NCI-H2227 (cell line): ENCODE measurements at regions not wholly inside any gene's neighbourhood (a gene's known extent, or its start where the extent isn't known, plus 50 kb on each side); places are given as distances from the start of the nearest gene placed in this dataset.
A peak's percentile ranks its signal among the peaks of the same experiment; 100 is the strongest.

Experiments
- DNase-seq: peaks from one replicate; lab custom pipeline; 2025; ENCODE audit not compliant: unreplicated experiment; lab: John Stamatoyannopoulos, UW

DNA sequence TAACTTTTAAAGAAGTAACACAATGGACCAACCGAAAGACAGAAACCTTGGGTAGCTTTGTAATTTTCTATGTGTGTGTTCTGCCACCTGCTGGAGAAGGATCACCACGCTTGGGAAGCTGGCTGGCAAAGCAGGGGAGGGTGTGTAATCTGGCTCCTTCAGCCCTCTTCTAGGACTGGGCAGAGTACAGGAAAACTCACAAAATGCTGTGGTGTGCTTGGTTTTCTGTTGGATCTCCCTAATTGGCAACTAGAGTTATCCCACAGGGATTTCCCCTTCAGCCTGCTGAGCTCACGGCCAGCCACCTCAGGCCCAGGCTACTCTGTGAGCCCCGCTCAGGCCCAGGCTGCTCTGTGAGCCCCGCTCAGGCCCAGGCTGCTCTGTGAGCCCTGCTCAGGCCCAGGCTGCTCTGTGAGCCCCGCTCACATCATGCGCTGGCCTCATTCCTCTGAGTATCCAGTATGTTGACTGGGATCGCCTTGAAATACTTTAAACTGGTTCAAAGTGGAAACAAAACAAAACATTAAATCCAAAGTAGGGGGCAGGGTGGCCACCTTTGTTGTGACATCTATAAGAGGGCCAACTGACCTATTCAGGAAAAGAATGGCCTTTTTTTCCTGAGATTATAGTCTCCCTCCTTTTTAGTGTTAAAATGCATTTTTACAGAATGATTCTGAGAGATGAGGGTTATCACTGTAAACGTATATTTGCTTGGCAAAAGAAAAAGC lies 52.0 kb upstream of the RNU6-8 start:
- peak; percentile 74 for DNase-seq

DNA sequence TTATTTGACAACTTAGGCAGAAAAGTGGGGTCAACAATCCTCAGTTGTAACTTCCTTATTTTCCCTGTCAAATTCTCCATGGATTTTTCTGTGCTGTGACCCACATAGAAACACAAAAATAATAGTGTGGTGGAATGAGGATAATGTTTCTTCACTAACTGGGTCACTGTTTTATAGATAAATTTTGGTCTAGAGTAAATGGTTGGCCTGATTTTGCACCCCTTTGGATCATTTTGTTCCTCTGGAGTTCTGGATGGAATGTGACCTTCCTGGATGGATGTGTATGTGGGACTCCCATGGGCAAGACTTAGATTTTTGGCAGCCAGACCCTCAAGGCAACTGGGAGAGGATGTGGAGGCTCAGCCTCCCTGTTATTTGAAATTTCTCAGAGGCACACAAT lies 52.7 kb upstream of the RNU6-8 start:
- no peak for DNase-seq

DNA sequence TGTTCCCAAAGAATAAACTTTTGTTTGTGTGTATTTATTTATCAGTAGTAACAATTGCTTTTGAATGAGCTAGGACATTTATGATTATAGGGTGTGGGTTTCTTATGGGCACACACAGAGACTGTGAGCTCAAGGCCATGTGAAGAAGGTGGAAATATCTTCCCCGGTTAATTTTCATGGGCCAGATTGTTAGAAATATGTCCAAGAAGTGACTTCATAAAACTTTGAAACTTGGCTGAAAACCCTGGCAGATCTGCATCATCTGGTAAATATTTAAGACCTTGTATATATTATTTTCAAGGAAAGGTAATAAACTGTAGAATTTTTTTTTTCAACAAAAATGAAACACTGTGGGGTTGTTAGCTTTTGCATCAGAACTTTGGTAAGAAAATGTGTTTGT lies 53.5 kb upstream of the RNU6-8 start:
- no peak for DNase-seq

DNA sequence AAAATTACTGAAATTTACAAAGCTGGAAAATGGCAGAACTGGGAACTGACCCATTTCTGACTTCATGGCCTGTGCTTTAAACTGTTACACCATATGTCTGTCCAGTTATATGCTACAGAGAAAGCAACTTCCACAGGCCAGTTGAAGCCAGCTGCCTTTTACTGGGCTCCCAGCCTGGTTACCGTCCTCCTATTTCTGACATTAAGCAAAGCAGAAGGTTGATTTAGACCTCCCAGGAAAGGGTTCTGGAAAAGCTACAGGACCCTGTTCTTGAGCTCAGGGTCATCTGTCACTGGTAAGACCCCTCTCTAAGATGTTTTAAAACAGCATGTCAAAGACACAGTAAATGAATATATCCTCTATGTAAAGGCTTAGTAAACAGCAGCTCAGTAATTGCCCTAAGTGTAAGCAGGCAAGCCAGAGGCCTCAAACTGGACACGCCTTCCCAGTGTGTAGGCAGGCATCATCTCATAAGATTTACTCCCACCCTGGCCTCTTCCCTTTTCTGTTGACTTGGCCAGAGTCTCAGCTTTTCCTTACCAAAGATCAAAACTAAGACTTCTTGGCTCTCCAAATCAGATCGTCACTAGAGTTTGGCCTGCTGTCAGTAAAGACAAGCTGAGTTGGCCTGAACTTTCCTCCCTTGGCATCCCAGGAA lies 55.4 kb upstream of the RNU6-8 start:
- peak; percentile 57 for DNase-seq

DNA sequence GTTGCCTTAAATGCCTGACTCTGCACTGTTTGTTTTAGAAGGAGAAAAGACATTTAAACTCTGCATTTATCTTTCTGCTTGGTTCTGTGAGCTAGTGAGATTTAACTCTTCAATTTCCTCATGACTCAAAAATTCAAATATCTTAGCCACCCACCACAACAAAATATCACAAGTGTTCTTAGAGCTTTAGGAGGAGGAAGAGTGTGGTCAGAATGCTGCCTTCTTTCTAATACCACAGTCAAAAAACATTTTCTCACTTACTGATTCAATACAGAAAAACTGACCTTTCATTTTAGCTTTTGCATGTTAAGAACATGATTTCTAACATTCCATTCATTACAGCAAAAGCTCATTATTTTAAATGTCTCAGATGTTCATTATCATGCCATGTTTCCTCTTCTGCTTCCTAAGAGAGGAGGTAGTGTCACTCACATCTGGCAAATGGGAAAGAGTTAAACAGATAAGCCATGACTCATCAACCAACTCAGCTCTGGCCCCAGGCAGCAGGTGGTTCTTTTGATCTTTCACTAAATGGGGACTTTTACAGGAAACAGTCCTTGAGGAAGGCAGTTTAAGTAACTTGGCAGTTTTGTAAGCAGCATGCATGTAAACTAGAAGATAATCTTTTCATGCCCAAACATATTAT lies 56.4 kb upstream of the RNU6-8 start:
- DNase-seq = no peak

DNA sequence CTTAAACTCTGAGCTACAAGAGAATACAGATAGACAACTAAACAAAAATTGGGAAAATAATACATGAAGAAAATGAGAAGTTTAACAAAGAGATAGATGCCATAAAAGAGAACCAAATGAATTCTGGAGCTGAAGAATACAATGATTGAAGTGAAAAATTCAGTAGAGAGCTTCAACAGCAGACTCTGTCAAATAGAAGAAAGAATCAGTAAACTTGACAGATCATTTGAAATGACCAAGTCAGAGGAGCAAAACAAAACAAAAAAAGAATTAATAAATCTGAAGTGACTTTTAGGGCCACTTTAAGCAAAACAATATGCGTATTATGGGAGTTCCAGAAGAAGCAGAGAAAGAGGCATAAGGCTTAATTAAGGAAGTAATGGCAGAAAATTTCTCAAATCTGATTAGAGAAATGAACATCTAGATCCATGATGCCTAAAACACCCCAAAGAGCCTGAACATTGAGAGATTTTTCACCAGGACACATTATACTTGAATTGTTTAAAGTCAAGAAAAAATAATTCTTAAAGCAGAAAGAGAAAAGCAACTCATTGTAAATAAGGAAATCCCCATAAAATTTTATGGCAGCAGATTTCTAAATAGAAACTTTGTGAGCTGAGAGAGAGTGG lies 61.0 kb upstream of the RNU6-8 start:
- no peak for DNase-seq

DNA sequence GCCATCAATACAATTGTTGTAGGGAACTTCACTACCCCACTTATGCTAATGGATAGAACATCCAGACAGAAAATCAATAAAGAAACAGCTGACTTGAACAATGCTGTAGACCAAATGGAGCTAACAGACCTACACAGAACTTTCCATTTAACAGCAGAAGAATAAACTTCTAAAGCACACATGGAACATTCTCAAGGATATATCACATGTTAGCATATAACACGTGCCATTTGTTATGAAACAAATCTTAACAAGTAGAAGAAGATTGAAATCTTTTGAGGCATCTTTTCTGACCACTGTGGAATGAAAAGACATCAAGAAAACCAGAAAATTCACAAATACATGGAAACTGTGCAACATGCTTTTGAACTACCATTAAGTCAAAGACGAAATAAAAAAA lies 62.5 kb upstream of the RNU6-8 start:
- DNase-seq = no peak

DNA sequence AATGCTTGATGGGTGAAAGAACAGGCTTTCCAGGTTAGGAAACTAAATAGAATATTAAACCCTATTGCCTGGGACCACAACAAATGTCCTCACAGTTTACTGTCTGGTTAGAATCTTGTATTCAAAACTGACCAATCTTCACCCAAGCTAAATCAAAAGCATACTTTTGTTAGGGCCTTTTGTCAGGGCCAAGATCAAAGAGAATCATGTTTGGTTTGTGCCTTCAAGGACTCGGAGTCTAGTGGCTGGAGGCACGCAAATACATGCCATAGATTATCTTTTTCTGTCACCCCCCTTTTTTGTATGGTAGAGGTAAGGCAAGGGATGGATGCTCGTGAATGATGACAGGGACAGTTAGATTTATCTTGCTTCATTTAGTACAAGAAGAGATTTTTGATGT lies 51.1 kb upstream of the AKAP6 start:
- DNase-seq = no peak
